ENCODE measurements at regions not wholly inside any gene's neighbourhood (a gene's known extent, or its start where the extent isn't known, plus 50 kb on each side); places are given as distances from the start of the nearest gene placed in this dataset.

DNA sequence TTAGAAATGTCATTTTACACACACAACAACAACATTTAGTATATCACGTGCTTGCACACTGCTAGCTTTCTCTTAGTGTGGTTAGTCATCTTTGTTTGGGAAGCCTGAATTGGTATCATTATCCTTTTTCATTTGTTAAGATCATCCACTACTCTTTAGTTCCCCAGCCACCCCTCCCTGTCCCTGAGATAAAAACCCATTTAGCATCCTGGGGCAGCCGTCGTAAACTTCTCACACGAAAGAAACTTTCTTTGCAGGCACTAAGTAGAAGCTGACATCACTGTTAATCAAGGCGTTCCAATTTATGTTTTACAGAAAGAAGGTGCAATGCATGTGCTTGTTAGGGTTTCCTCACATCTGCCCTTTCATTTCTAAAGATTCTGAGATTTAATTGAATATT, 475.1 kb upstream of the FZD8 start:
- TF ChIP-seq CTCF (IDR thresholded peaks at IDR 0.05): no peak
- TF ChIP-seq POLR2AphosphoS5 (IDR thresholded peaks at IDR 0.05): peak in 2 of 4 donors; percentile 10 to 20
- 47 to 66% methylated on average over 5 of the region's 5 CpGs for WGBS, 2 donors
- no peaks in the 10 kb centered on the region for H3K9me3 ChIP-seq
- no peaks in the 10 kb centered on the region for H3K27me3 ChIP-seq
- DNase-seq: no peak
- H3K27ac ChIP-seq: peak overlapping the region in 3 of 4 donors; percentile 35 to 70 (median 62)
- H3K4me3 ChIP-seq: no peak overlapping the region
- intact Hi-C loops (cut with DNase I): loop anchor here (5.0 kb wide), 2 partner anchors 390 to 480 kb away; no protein-coding TSS in a partner anchor
- H3K36me3 ChIP-seq: no peaks in the 10 kb centered on the region
- H3K4me1 ChIP-seq: peaks cover 0 to 66% (median 53%) of the 10 kb centered on the region in 4 donors

DNA sequence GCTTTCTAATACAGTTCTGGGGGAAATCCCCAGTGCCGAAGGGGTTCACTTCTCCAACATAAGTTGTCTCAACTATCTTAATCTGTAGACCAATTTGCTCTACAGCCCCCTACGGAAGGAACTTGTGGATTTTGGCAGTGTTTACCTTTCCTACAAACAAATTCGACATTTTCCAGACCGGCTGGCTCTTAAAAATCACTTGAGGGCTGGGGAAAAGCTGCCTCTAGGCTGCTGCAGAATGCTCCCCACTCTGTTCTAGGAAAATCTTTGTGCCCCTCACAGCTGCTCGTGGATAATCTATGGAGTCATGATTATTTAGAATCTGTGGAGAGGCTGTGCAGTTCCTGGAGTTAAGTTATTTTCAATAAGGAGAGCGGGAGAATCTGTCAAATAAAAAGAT, 474.6 kb upstream of the FZD8 start:
- intact Hi-C loops (cut with DNase I): loop anchor here (5.0 kb wide), 2 partner anchors 389 to 479 kb away; no protein-coding TSS in a partner anchor
- 58 to 71% methylated on average over 6 of the region's 6 CpGs for WGBS, 2 donors
- Histone ChIP-seq H3K36me3 (no peaks in the 10 kb centered on the region), H3K4me3 (no peak overlapping the region), H3K27me3 (no peaks in the 10 kb centered on the region), H3K9me3 (no peaks in the 10 kb centered on the region), H3K27ac (peak overlapping the region in 3 of 4 donors; percentile 35 to 70 (median 62)), H3K4me1 (peaks cover 0 to 66% (median 53%) of the 10 kb centered on the region in 4 donors)
- no peak for DNase-seq
- TF ChIP-seq EP300 (IDR thresholded peaks at IDR 0.05) (no peak), POLR2AphosphoS5 (IDR thresholded peaks at IDR 0.05) (peak in 3 of 4 donors; percentile 15 to 48 (median 20)), POLR2A (IDR thresholded peaks at IDR 0.05) (no peak), CTCF (IDR thresholded peaks at IDR 0.05) (no peak)

DNA sequence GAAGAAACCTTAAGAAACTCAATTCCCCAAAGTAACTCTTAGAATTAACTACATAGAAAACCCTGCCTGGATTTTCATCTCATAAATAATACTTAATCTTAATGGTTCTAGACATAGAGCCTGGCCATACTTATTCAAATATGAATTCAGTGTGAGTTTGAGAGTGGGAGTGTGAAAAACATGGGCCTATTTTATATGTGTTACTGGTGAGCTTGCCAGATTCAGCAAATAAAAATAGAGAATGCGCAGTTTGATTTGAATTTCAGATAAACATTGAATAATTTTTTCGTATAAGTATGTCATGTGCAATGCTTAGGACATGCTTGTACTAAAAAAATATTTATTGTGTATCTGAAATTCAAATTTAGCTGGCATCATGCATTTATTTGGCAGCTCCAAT, 473.9 kb upstream of the FZD8 start:
- intact Hi-C loops (cut with DNase I): loop anchor here (5.0 kb wide), 2 partner anchors 389 to 479 kb away; no protein-coding TSS in a partner anchor
- H3K4me1 ChIP-seq: peaks cover 0 to 65% (median 53%) of the 10 kb centered on the region in 4 donors
- no peak overlapping the region for H3K4me3 ChIP-seq
- TF ChIP-seq EP300 (IDR thresholded peaks at IDR 0.05) (no peak), CTCF (IDR thresholded peaks at IDR 0.05) (no peak), POLR2A (IDR thresholded peaks at IDR 0.05) (no peak), POLR2AphosphoS5 (IDR thresholded peaks at IDR 0.05) (no peak)
- H3K27me3 ChIP-seq: no peaks in the 10 kb centered on the region
- 61 to 89% methylated on average over 2 of the region's 2 CpGs for whole genome bisulfite sequencing, 2 donors
- no peaks in the 10 kb centered on the region for H3K9me3 ChIP-seq
- no peaks in the 10 kb centered on the region for H3K36me3 ChIP-seq
- H3K27ac ChIP-seq: peak overlapping the region in 3 of 4 donors; percentile 15 to 70 (median 62)
- DNase-seq: no peak

DNA sequence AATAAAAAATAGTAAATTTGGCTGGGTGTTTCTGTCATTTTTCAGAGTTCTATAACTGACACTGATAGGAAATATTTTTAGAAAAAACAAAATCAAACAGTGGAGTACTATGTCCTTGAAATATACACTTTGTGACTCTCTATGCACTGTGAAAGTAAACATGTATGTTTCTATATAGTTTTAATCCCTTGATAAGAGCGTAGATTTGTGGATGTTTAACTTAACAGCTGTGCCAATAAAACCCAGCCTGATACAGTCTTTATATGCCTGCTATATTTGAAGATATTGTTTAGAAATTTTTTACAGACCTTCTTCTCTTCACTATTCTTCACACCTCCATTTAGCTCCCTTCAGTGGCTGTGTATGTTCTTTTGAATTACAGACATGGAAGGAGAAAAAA, 473.3 kb upstream of the FZD8 start:
- Histone ChIP-seq H3K9me3 (no peaks in the 10 kb centered on the region), H3K4me1 (peaks cover 0 to 65% (median 53%) of the 10 kb centered on the region in 4 donors), H3K27ac (no peak overlapping the region), H3K4me3 (no peak overlapping the region), H3K27me3 (no peaks in the 10 kb centered on the region), H3K36me3 (no peaks in the 10 kb centered on the region)
- TF ChIP-seq POLR2A (IDR thresholded peaks at IDR 0.05): no peak
- TF ChIP-seq EP300 (IDR thresholded peaks at IDR 0.05): no peak
- no peak for TF ChIP-seq POLR2AphosphoS5 (IDR thresholded peaks at IDR 0.05)
- no peak for TF ChIP-seq CTCF (IDR thresholded peaks at IDR 0.05)
- no peak for DNase-seq
- WGBS, 2 donors: 27 to 66% methylated on average over 1 of the region's 1 CpG
- intact Hi-C loops (cut with DNase I): loop anchor here (5.0 kb wide), 2 partner anchors 388 to 478 kb away; no protein-coding TSS in a partner anchor

- Histone ChIP-seq H3K9me3 (no peaks in the 10 kb centered on the region), H3K36me3 (no peaks in the 10 kb centered on the region), H3K4me1 (peaks cover 0 to 62% (median 50%) of the 10 kb centered on the region in 4 donors), H3K27me3 (no peaks in the 10 kb centered on the region), H3K4me3 (no peak overlapping the region), H3K27ac (no peak overlapping the region)
- WGBS, 2 donors: 18 to 61% methylated on average over 1 of the region's 1 CpG
- intact Hi-C loops (cut with DNase I): loop anchor here (5.0 kb wide), 2 partner anchors 388 to 478 kb away; no protein-coding TSS in a partner anchor
- TF ChIP-seq EP300 (IDR thresholded peaks at IDR 0.05): no peak
- no peak for TF ChIP-seq POLR2AphosphoS5 (IDR thresholded peaks at IDR 0.05)
- no peak for TF ChIP-seq POLR2A (IDR thresholded peaks at IDR 0.05)
- TF ChIP-seq CTCF (IDR thresholded peaks at IDR 0.05): no peak
- DNase-seq: no peak
These were observed 472.8 kb upstream of the FZD8 start for GRCh38 chr10:36114913-36115312.
